HL-60 (cell line): ENCODE measurements at regions not wholly inside any gene's neighbourhood (a gene's known extent, or its start where the extent isn't known, plus 50 kb on each side); places are given as distances from the start of the nearest gene placed in this dataset.

ENCODE experiments used
- DNase-seq, 2 experiments: peaks; one replicate each; pipeline ENCODE4 v3.0.0-alpha.2; 2010 to 2020; ENCODE audit warnings: low read depth in 1 of 2, low spot score in 1 of 2
- H3K27ac ChIP-seq: fragments of 250-450 bp; sonication (Bioruptor Pico); replicated peaks from 2 replicates; pipeline ENCODE4 v1.5.1; 2020; ENCODE audit warnings: mild to moderate bottlenecking, moderate library complexity
- H3K27me3 ChIP-seq: fragments of 250-450 bp; sonication (Bioruptor Pico); 2 replicates; pipeline ENCODE4 v1.5.1; 2021; ENCODE audit warnings: mild to moderate bottlenecking, moderate library complexity; ENCODE audit not compliant: insufficient read depth, poor library complexity, severe bottlenecking
- H3K4me3 ChIP-seq: replicated peaks from 2 replicates; pipeline ENCODE4 v1.5.1; 2011; ENCODE audit warnings: mild to moderate bottlenecking, control low read depth, low read length; ENCODE audit not compliant: insufficient read depth
- CTCF ChIP-seq: IDR thresholded peaks from one replicate; pipeline ENCODE4 v1.5.1; 2011; ENCODE audit warnings: low read length, control low read depth, inconsistent platforms; ENCODE audit not compliant: insufficient read depth
- GABPA ChIP-seq: IDR thresholded peaks from 2 replicates; pipeline ENCODE4 v1.6.1; 2012; ENCODE audit warnings: low read depth
- POLR2AphosphoS5 ChIP-seq: IDR thresholded peaks from 2 replicates; pipeline ENCODE4 v1.6.1; 2012; ENCODE audit warnings: low read depth
- REST ChIP-seq: IDR thresholded peaks from 2 replicates; pipeline ENCODE4 v1.6.1; 2012; ENCODE audit warnings: low read depth; ENCODE audit not compliant: insufficient replicate concordance
- SPI1 ChIP-seq: IDR thresholded peaks from 2 replicates; pipeline ENCODE4 v1.6.1; 2012; ENCODE audit warnings: low read depth, mild to moderate bottlenecking, borderline replicate concordance

- no peak for TF ChIP-seq POLR2AphosphoS5
- TF ChIP-seq GABPA, result no peak
- TF ChIP-seq CTCF, result no peak
- TF ChIP-seq REST, result no peak
- no peak for TF ChIP-seq SPI1
- Histone ChIP-seq H3K27ac (no peak overlapping the region), H3K4me3 (no peak overlapping the region), H3K27me3 (no peaks in the 10 kb centered on the region)
- no peak for DNase-seq
These were observed 418.3 kb upstream of the IRX1 start for GRCh38 chr5:3177338-3177737.

- H3K27me3 ChIP-seq, result no peaks in the 10 kb centered on the region
- DNase-seq, result no peak
- H3K27ac ChIP-seq, result no peak overlapping the region
- TF ChIP-seq SPI1 (no peak), GABPA (no peak), POLR2AphosphoS5 (no peak), CTCF (no peak), REST (no peak)
- H3K4me3 ChIP-seq, result no peak overlapping the region
These were observed 420.2 kb upstream of the IRX1 start for GRCh38 chr5:3175416-3175815.

GRCh38 chr5:3167473-3167872 lies 416.0 kb upstream of the IRX2 start:
- DNase-seq, result no peak
- Histone ChIP-seq H3K4me3 (no peak overlapping the region), H3K27me3 (no peaks in the 10 kb centered on the region), H3K27ac (no peak overlapping the region)
- TF ChIP-seq CTCF (no peak), SPI1 (no peak), REST (no peak), POLR2AphosphoS5 (no peak), GABPA (no peak)
